ENCODE measurements at regions not wholly inside any gene's neighbourhood (a gene's known extent, or its start where the extent isn't known, plus 50 kb on each side); places are given as distances from the start of the nearest gene placed in this dataset.
"Not testable (repeated sequence)": the region's sequence is repeated elsewhere in the genome, so short reads cannot be mapped to it uniquely, and the experiment has no call there.

- TF ChIP-seq POLR2AphosphoS5 (IDR thresholded peaks at IDR 0.05; ENCODE audit: low read depth, low read length) (no peak), FOSL1 (IDR thresholded peaks at IDR 0.05; ENCODE audit: low read depth) (no peak), SRF (IDR thresholded peaks at IDR 0.05; ENCODE audit: low read depth) (no peak), TCF7L2 (IDR thresholded peaks at IDR 0.05; ENCODE audit: borderline replicate concordance, extremely low read depth, insufficient read depth, insufficient read length) (no peak), SP1 (IDR thresholded peaks at IDR 0.05; ENCODE audit: low read depth) (no peak), SIN3A (IDR thresholded peaks at IDR 0.05; ENCODE audit: low read depth) (no peak), RAD21 (IDR thresholded peaks at IDR 0.05; ENCODE audit: low read depth) (no peak), POLR2A (IDR thresholded peaks at IDR 0.05; ENCODE audit: borderline replicate concordance, extremely low read depth, insufficient read depth, insufficient read length) (no peak)
- TF ChIP-seq, protein P1, sequence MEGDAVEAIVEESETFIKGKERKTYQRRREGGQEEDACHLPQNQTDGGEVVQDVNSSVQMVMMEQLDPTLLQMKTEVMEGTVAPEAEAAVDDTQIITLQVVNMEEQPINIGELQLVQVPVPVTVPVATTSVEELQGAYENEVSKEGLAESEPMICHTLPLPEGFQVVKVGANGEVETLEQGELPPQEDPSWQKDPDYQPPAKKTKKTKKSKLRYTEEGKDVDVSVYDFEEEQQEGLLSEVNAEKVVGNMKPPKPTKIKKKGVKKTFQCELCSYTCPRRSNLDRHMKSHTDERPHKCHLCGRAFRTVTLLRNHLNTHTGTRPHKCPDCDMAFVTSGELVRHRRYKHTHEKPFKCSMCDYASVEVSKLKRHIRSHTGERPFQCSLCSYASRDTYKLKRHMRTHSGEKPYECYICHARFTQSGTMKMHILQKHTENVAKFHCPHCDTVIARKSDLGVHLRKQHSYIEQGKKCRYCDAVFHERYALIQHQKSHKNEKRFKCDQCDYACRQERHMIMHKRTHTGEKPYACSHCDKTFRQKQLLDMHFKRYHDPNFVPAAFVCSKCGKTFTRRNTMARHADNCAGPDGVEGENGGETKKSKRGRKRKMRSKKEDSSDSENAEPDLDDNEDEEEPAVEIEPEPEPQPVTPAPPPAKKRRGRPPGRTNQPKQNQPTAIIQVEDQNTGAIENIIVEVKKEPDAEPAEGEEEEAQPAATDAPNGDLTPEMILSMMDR (IDR thresholded peaks at IDR 0.05 in 2 of 3, conservative IDR thresholded peaks at IDR 0.05 in 1 of 3; ENCODE audit: borderline replicate concordance in 1 of 3, insufficient read depth in 1 of 3, low read depth in 2 of 3, low read length in 2 of 3) = no peak
Measured at GRCh38 chr1:76697361-76697760, 169.9 kb upstream of the ST6GALNAC5 start (continued).

DNA sequence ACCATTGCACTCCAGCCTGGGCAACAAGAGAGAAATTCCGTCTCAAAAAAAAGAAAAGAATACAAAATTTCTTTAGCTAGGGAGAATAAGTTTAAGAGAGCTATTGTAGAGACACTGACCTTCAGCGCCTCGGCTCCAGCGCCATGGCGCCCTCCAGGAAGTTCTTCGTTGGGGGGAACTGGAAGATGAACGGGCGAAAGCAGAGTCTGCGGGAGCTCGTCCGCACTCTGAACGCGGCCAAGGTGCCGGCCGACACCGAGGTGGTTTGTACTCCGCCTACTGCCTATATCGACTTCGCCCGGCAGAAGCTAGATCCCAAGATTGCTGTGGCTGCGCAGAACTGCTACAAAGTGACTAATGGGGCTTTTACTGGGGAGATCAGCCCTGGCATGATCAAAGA, 167.6 kb upstream of the ST6GALNAC5 start:
- H3K9me2 ChIP-seq (ENCODE audit: insufficient read depth); BruUV-seq (replicated peaks); POLR2A ChIA-PET; H3K27me3 ChIP-seq (ENCODE audit: insufficient read depth, low read length); H3K36me3 ChIP-seq (ENCODE audit: control insufficient read depth in 1 of 2, insufficient read depth in 2 of 2, low read length in 2 of 2); H2AFZ ChIP-seq (ENCODE audit: low read depth, low read length, poor library complexity, severe bottlenecking); H3K9me3 ChIP-seq (ENCODE audit: control insufficient read depth in 1 of 2, insufficient read depth in 1 of 2, low read depth in 1 of 2, low read length in 2 of 2); DNase-seq (ENCODE audit: low read depth, low spot score); H3K4me2 ChIP-seq (ENCODE audit: low read length); H4K20me1 ChIP-seq (ENCODE audit: insufficient read depth); intact Hi-C loops (cut with micrococcal nuclease); H3K4me1 ChIP-seq (ENCODE audit: control insufficient read depth in 1 of 2, insufficient read depth in 2 of 2, low read length in 2 of 2); H3K27ac ChIP-seq (ENCODE audit: low read depth, low read length); H3K4me3 ChIP-seq (replicated peaks in 1 of 2; ENCODE audit: low read depth in 1 of 2, low read length in 2 of 2); CTCF ChIA-PET; H3K79me2 ChIP-seq (ENCODE audit: insufficient read depth, low read length); RAD21 ChIA-PET (ENCODE audit: low non-redundant PET in 1 of 2, low total read pairs in 2 of 2, uncharacterized antibody in 2 of 2, unreplicated experiment in 2 of 2); H3K9ac ChIP-seq (ENCODE audit: low read length); ATAC-seq: not testable (repeated sequence)

DNA sequence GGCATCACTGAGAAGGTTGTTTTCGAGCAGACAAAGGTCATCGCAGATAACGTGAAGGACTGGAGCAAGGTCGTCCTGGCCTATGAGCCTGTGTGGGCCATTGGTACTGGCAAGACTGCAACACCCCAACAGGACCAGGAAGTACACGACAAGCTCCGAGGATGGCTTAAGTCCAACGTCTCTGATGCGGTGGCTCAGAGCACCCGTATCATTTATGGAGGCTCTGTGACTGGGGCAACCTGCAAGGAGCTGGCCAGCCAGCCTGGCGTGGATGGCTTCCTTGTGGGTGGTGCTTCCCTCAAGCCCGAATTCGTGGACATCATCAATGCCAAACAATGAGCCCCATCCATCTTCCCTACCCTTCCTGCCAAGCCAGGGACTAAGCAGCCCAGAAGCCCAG, 167.1 kb upstream of the ST6GALNAC5 start:
- H3K4me3 ChIP-seq (replicated peaks in 1 of 2; ENCODE audit: low read depth in 1 of 2, low read length in 2 of 2); intact Hi-C loops (cut with micrococcal nuclease); H3K9me2 ChIP-seq (ENCODE audit: insufficient read depth); RAD21 ChIA-PET (ENCODE audit: low non-redundant PET in 1 of 2, low total read pairs in 2 of 2, uncharacterized antibody in 2 of 2, unreplicated experiment in 2 of 2); H3K27me3 ChIP-seq (ENCODE audit: insufficient read depth, low read length); H3K27ac ChIP-seq (ENCODE audit: low read depth, low read length); H3K9ac ChIP-seq (ENCODE audit: low read length); H2AFZ ChIP-seq (ENCODE audit: low read depth, low read length, poor library complexity, severe bottlenecking); H3K4me1 ChIP-seq (ENCODE audit: control insufficient read depth in 1 of 2, insufficient read depth in 2 of 2, low read length in 2 of 2); H3K79me2 ChIP-seq (ENCODE audit: insufficient read depth, low read length); BruUV-seq (replicated peaks); CTCF ChIA-PET; H4K20me1 ChIP-seq (ENCODE audit: insufficient read depth); H3K4me2 ChIP-seq (ENCODE audit: low read length); H3K36me3 ChIP-seq (ENCODE audit: control insufficient read depth in 1 of 2, insufficient read depth in 2 of 2, low read length in 2 of 2); POLR2A ChIA-PET; H3K9me3 ChIP-seq (ENCODE audit: control insufficient read depth in 1 of 2, insufficient read depth in 1 of 2, low read depth in 1 of 2, low read length in 2 of 2); DNase-seq (ENCODE audit: low read depth, low spot score); ATAC-seq: not testable (repeated sequence)

Measured in HCT116 (cell line).